Stimulated activated naive CD8-positive, alpha-beta T cell treated with anti-CD3 and anti-CD28 coated beads, Interleukin-15, Interleukin-2, amounts not matched to agents 100 U/mL and 50 U/mL, for 24 hours (primary cell): ENCODE measurements at regions not wholly inside any gene's neighbourhood (a gene's known extent, or its start where the extent isn't known, plus 50 kb on each side); places are given as distances from the start of the nearest gene placed in this dataset.
"Not testable (repeated sequence)": the region's sequence is repeated elsewhere in the genome, so short reads cannot be mapped to it uniquely, and the experiment has no call there.

Experiments
- ATAC-seq: fragments of 150-1000 bp; cut with Tn5 transposase; one replicate; pipeline ENCODE4 v1.10.0; 2021
- DNase-seq: peaks from one replicate; pipeline ENCODE4 v3.0.0; 2021

GRCh38 chr10:30531751-30532530, 97.6 kb downstream of the LYZL2 start:
- no peak for ATAC-seq
- DNase-seq, result no peak

GRCh38 chr10:30529373-30529998, 95.5 kb downstream of the MAP3K8 start:
- DNase-seq (peak; percentile 82), ATAC-seq (peak; percentile 87)

GRCh38 chr10:30528429-30528786, 94.4 kb downstream of the MAP3K8 start:
- no peak for ATAC-seq
- no peak for DNase-seq

GRCh38 chr10:30527623-30528428, 93.8 kb downstream of the MAP3K8 start:
- ATAC-seq (no peak), DNase-seq (no peak)

- ATAC-seq, DNase-seq: not testable (repeated sequence)
Observed at GRCh38 chr10:30522661-30523078, 88.7 kb downstream of the MAP3K8 start.

GRCh38 chr10:30518907-30519306, 84.9 kb downstream of the MAP3K8 start:
- ATAC-seq, result no peak

More at GRCh38 chr10:30518907-30519306, 84.9 kb downstream of the MAP3K8 start:
- no peak for DNase-seq
